Naive thymus-derived CD4-positive, alpha-beta T cell (primary cell): ENCODE measurements at regions not wholly inside any gene's neighbourhood (a gene's known extent, or its start where the extent isn't known, plus 50 kb on each side); places are given as distances from the start of the nearest gene placed in this dataset.
"Not testable (repeated sequence)": the region's sequence is repeated elsewhere in the genome, so short reads cannot be mapped to it uniquely, and the experiment has no call there.

Experiments
- ATAC-seq: fragments of 150-1000 bp; cut with Tn5 transposase; 2 replicates; pipeline ENCODE4 v1.10.0; 2021; ENCODE audit warnings: mild to moderate bottlenecking, moderate library complexity
- CTCF ChIA-PET: fragments of 350-600 bp; sonication (Branson Sonifier 250); formaldehyde crosslinking; loops from one replicate; lab custom pipeline; 2021; ENCODE audit warnings: antibody characterized with exemption; lab: Charles Lee
- POLR2A ChIA-PET: fragments of 350-600 bp; sonication (Branson Sonifier 250); formaldehyde crosslinking; loops from one replicate; lab custom pipeline; 2021; ENCODE audit warnings: antibody characterized with exemption, inconsistent platforms; lab: Charles Lee
- DNase-seq, 9 donors: peaks; one replicate each; pipeline versions ENCODE4 v3.0.0 to v3.0.0-alpha.2; 2020 to 2022; ENCODE audit warnings: mixed read lengths in 1 of 9
- H3K27ac ChIP-seq: one replicate; pipeline ENCODE4 v1.7.0; 2013; ENCODE audit warnings: mild to moderate bottlenecking, low read depth, low read length, moderate library complexity
- H3K27me3 ChIP-seq, 2 donors: one replicate each; pipeline ENCODE4 v1.7.0; 2013; ENCODE audit warnings: low read length in 2 of 2, mild to moderate bottlenecking in 2 of 2, moderate library complexity in 2 of 2; ENCODE audit not compliant: control insufficient read depth in 2 of 2, insufficient read depth in 2 of 2
- H3K36me3 ChIP-seq, 3 experiments: 1 replicate in 2 of 3; 2 replicates in 1 of 3; pipeline ENCODE4 v1.7.0; 2013; ENCODE audit warnings: low read length in 3 of 3, mild to moderate bottlenecking in 3 of 3, moderate library complexity in 1 of 3; ENCODE audit not compliant: insufficient read depth in 3 of 3, control insufficient read depth in 2 of 3
- H3K4me1 ChIP-seq, 2 donors: one replicate each; pipeline ENCODE4 v1.7.0; 2013; ENCODE audit warnings: low read length in 2 of 2, mild to moderate bottlenecking in 2 of 2, moderate library complexity in 1 of 2; ENCODE audit not compliant: control insufficient read depth in 2 of 2, insufficient read depth in 2 of 2
- H3K4me3 ChIP-seq: 2 replicates; pipeline ENCODE4 v1.7.0; 2013; ENCODE audit warnings: mild to moderate bottlenecking, low read length
- H3K9me3 ChIP-seq, 3 experiments: 1 replicate in 2 of 3; 2 replicates in 1 of 3; pipeline ENCODE4 v1.7.0; 2013; ENCODE audit warnings: low read length in 3 of 3; ENCODE audit not compliant: control insufficient read depth in 2 of 3
- H3K27ac Mint-ChIP-seq, 9 donors: one replicate each; pipeline ENCODE4 v1.8.0; 2020 to 2022; ENCODE audit warnings: mixed read lengths in 9 of 9, mild to moderate bottlenecking in 8 of 9, moderate library complexity in 5 of 9, inconsistent platforms in 2 of 9
- H3K27me3 Mint-ChIP-seq, 5 donors: one replicate each; pipeline ENCODE4 v1.8.0; 2021 to 2022; ENCODE audit warnings: mixed read lengths in 5 of 5, mild to moderate bottlenecking in 1 of 5
- H3K36me3 Mint-ChIP-seq, 5 donors: one replicate each; pipeline ENCODE4 v1.8.0; 2020 to 2022; ENCODE audit warnings: mixed read lengths in 5 of 5, mild to moderate bottlenecking in 3 of 5, inconsistent platforms in 1 of 5
- H3K4me1 Mint-ChIP-seq, 7 donors: one replicate each; pipeline ENCODE4 v1.8.0; 2020 to 2022; ENCODE audit warnings: mixed read lengths in 7 of 7, mild to moderate bottlenecking in 3 of 7, inconsistent platforms in 1 of 7
- H3K4me3 Mint-ChIP-seq, 10 donors: one replicate each; pipeline ENCODE4 v1.8.0; 2020 to 2022; ENCODE audit warnings: mild to moderate bottlenecking in 10 of 10, mixed read lengths in 10 of 10, moderate library complexity in 6 of 10, inconsistent platforms in 2 of 10
- H3K9me3 Mint-ChIP-seq, 11 donors: one replicate each; pipeline ENCODE4 v1.8.0; 2020 to 2022; ENCODE audit warnings: mixed read lengths in 11 of 11, mild to moderate bottlenecking in 4 of 11, inconsistent platforms in 1 of 11, moderate library complexity in 1 of 11
- intact Hi-C, 2 donors: fragments of 100-400 bp; cut with micrococcal nuclease; formaldehyde crosslinking; loops; one replicate each; pipeline ENCODE4 v1.15.1; 2023

DNA sequence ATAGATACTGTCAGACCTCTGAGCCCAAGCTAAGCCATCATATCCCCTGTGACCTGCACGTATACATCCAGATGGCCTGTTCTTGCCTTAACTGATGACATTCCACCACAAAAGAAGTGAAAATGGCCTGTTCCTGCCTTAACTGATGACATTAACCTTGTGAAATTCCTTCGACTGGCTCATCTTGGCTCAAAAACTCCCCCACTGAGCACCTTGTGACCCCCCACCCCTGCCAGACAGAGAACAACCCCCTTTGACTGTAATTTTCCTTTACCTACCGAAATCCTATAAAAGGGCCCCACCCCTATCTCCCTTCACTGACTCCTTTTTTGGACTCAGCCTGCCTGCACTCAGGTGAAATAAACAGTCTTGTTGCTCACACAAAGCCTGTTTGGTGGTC, 1114.2 kb downstream of the STIM2 start:
- H3K36me3 Mint-ChIP-seq, H3K27ac ChIP-seq, H3K36me3 ChIP-seq, H3K9me3 ChIP-seq, H3K27me3 ChIP-seq, ATAC-seq, DNase-seq, H3K27ac Mint-ChIP-seq, CTCF ChIA-PET, H3K4me3 Mint-ChIP-seq, H3K4me1 ChIP-seq, intact Hi-C loops, H3K4me3 ChIP-seq, H3K27me3 Mint-ChIP-seq, POLR2A ChIA-PET, H3K4me1 Mint-ChIP-seq: not testable (repeated sequence)
- H3K9me3 Mint-ChIP-seq, result peaks cover 6 to 25% (median 16%) of the 10 kb centered on the region in 11 donors

DNA sequence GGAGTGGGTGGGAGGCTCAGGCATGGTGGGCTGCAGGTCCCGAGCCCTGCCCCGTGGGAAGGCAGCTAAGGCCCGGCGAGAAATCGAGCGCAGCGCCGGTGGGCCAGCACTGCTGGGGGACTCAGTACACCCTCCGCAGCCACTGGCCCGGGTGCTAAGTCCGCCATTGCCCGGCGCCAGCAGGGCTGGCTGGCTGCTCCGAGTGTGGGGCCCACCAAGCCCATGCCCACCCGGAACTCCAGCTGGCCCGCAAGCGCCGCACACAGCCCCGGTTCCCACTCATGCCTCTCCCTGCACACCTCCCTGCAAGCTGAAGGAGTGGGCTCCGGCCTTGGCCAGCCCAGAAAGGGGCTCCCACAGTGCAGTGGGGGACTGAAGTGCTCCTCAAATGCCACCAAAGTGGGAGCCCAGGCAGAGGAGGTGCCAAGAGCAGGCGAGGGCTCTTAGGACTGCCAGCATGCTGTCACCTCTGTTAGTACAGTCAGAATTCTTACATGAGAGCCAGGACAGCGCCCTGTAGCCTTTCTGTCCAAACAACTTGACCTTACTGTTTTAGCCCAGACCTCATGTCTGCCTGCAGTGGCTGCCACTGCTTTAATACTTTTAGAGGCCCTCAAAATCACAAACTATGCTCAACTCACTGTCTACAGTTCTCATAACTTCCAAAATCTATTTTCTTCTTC, 1117.9 kb downstream of the STIM2 start:
- CTCF ChIA-PET, H3K4me1 ChIP-seq, H3K36me3 Mint-ChIP-seq, H3K9me3 ChIP-seq, H3K27ac Mint-ChIP-seq, H3K4me1 Mint-ChIP-seq, intact Hi-C loops, H3K4me3 ChIP-seq, ATAC-seq, H3K36me3 ChIP-seq, H3K27me3 Mint-ChIP-seq, H3K27me3 ChIP-seq, DNase-seq, H3K27ac ChIP-seq, POLR2A ChIA-PET, H3K4me3 Mint-ChIP-seq: not testable (repeated sequence)
- peaks cover 7 to 27% (median 19%) of the 10 kb centered on the region in 11 donors for H3K9me3 Mint-ChIP-seq

DNA sequence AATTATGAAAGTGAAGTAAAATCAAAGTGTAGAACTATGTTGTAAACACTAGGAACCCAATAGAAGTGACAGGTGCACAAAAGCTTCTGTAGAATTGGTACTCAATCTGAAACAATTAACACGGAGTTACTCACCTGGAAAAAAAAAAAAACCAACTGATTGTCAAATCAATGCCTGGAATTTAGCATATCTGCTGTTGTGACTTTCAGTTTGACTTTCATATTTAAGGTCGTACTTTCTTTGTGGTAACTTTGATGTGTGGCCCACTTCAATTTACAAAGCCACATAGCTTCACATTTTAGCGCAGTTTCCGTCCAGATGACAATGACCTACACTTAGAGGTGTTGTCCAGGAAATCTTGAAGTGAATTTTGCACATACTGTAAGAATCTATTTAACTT, 1124.9 kb downstream of the STIM2 start:
- Histone ChIP-seq H3K4me3 (no peak overlapping the region), H3K4me1 (no peaks in the 10 kb centered on the region), H3K27ac (no peak overlapping the region), H3K36me3 (no peaks in the 10 kb centered on the region), H3K27me3 (no peaks in the 10 kb centered on the region), H3K9me3 (no peaks in the 10 kb centered on the region)
- H3K27me3 Mint-ChIP-seq, result no peaks in the 10 kb centered on the region
- H3K9me3 Mint-ChIP-seq, result peaks cover 0 to 6% (median 2%) of the 10 kb centered on the region in 11 donors
- no peaks in the 10 kb centered on the region for H3K4me1 Mint-ChIP-seq
- no peak overlapping the region for H3K4me3 Mint-ChIP-seq
- H3K36me3 Mint-ChIP-seq, result no peaks in the 10 kb centered on the region
- DNase-seq (no peak), ATAC-seq (no peak)
- ChIA-PET CTCF (no interaction called here), POLR2A (no interaction called here)
- no peak overlapping the region for H3K27ac Mint-ChIP-seq
- intact Hi-C loops, result no loop called here

DNA sequence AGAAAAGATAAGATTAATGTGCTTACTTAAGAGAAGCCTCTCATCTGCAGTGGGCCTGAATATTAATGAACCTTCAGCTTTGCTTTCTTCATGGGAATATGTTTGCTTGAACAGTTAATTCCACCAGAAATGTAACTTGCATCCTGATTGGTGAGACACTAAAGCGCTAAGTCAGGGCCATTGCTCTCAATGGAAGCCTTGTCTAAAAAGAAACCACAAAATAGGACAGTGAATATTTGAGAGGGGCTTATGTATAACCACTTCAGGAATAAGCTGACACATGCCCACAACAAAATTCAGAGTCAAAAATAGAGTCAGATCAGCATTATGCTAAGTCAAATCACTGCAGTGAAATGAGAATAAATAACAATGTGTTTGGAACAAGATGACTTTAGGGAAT, 1125.8 kb downstream of the STIM2 start:
- no peaks in the 10 kb centered on the region for H3K27me3 Mint-ChIP-seq
- ATAC-seq (no peak), DNase-seq (no peak)
- intact Hi-C loops, result no loop called here
- Histone ChIP-seq H3K4me1 (no peaks in the 10 kb centered on the region), H3K27ac (no peak overlapping the region), H3K4me3 (no peak overlapping the region), H3K36me3 (no peaks in the 10 kb centered on the region), H3K9me3 (no peaks in the 10 kb centered on the region), H3K27me3 (no peaks in the 10 kb centered on the region)
- no peaks in the 10 kb centered on the region for H3K36me3 Mint-ChIP-seq
- ChIA-PET CTCF (no interaction called here), POLR2A (no interaction called here)
- no peak overlapping the region for H3K27ac Mint-ChIP-seq
- no peaks in the 10 kb centered on the region for H3K4me1 Mint-ChIP-seq
- H3K4me3 Mint-ChIP-seq, result no peak overlapping the region
- peaks cover 0 to 6% (median 0%) of the 10 kb centered on the region in 11 donors for H3K9me3 Mint-ChIP-seq

DNA sequence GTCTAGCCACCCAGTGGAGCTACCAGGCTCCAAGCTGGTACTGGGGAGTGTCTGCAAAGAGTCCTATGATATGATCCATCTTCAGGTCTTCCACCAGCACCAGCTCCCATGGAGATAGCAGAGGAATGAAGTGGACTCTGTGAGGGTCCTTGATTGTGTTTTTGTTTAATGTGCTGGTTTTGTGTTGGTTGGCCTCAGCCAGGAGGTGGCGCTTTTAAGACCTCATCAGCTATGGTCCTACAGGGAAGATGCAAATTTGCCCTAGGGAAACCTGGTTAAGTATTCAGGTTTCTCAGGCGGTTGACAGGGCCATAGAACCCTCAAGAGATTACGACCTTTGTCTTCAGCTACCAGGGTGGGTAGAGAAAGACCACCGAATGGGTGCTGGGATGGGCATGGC, 1141.1 kb downstream of the STIM2 start:
- no peaks in the 10 kb centered on the region for H3K27me3 Mint-ChIP-seq
- H3K4me1 ChIP-seq, result no peaks in the 10 kb centered on the region
- CTCF ChIA-PET, result no interaction called here
- DNase-seq, result no peak
- no peaks in the 10 kb centered on the region for H3K27me3 ChIP-seq
- H3K4me3 ChIP-seq, result no peak overlapping the region
- H3K9me3 ChIP-seq, result no peaks in the 10 kb centered on the region
- no peaks in the 10 kb centered on the region for H3K4me1 Mint-ChIP-seq
- H3K4me3 Mint-ChIP-seq, result no peak overlapping the region
- H3K36me3 ChIP-seq, result no peaks in the 10 kb centered on the region
- intact Hi-C loops, result no loop called here
- POLR2A ChIA-PET, result no interaction called here
- ATAC-seq, result no peak
- no peak overlapping the region for H3K27ac ChIP-seq
- H3K9me3 Mint-ChIP-seq, result peaks cover 0 to 28% (median 3%) of the 10 kb centered on the region in 11 donors
- peaks cover 0 to 3% (median 0%) of the 10 kb centered on the region in 5 donors for H3K36me3 Mint-ChIP-seq
- H3K27ac Mint-ChIP-seq, result no peak overlapping the region

DNA sequence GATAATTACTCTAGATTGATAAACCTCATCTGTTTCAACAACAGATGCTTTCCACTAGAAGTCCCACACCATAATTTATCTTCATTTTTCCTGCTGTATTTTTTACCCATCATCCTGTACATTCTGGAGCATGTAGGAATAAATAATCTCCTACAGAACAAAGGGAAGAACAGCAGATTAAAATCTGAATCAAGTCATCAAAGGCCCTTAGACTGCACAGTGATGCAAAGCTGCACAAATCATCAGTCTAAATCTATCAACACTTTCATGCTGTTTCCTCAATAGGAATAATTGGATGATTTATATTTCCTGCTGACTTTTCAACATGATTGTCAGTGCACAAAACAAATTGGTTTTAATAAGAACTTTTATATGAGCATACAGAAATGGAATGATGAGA, 1143.9 kb downstream of the STIM2 start:
- Mint-ChIP-seq H3K4me1 (no peaks in the 10 kb centered on the region), H3K9me3 (peaks cover 0 to 17% (median 2%) of the 10 kb centered on the region in 11 donors), H3K27ac (no peak overlapping the region), H3K27me3 (no peaks in the 10 kb centered on the region), H3K4me3 (no peak overlapping the region), H3K36me3 (peaks cover 0 to 3% (median 0%) of the 10 kb centered on the region in 5 donors)
- H3K4me1 ChIP-seq, result no peaks in the 10 kb centered on the region
- DNase-seq (no peak), ATAC-seq (no peak)
- CTCF ChIA-PET, result no interaction called here
- H3K9me3 ChIP-seq, result no peaks in the 10 kb centered on the region
- no peaks in the 10 kb centered on the region for H3K27me3 ChIP-seq
- POLR2A ChIA-PET, result no interaction called here
- no peak overlapping the region for H3K4me3 ChIP-seq
- H3K36me3 ChIP-seq, result no peaks in the 10 kb centered on the region
- no peak overlapping the region for H3K27ac ChIP-seq
- intact Hi-C loops, result no loop called here

DNA sequence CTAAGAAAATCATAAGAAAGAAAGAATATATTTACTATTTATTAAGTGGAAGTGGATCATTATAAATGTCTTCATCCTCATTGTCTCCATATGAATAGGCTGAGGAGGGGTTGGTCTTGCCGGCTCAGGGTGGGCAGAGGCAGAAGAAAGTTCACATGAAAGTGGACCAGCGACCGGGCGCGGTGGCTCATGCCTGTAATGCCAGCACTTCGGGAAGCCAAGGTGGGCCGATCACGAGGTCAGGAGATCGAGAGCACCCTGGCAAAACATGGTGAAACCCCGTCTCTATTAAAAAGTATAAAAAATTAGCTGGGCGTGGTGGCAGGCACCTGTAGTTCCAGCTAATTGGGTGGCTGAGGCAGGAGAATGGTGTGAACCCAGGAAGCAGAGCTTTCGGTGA, 1145.4 kb downstream of the STIM2 start:
- Mint-ChIP-seq H3K4me1 (no peaks in the 10 kb centered on the region), H3K27me3 (no peaks in the 10 kb centered on the region), H3K27ac (no peak overlapping the region), H3K36me3 (peaks cover 0 to 3% (median 0%) of the 10 kb centered on the region in 5 donors), H3K9me3 (peaks cover 0 to 11% (median 2%) of the 10 kb centered on the region in 11 donors), H3K4me3 (no peak overlapping the region)
- no peak overlapping the region for H3K4me3 ChIP-seq
- no peaks in the 10 kb centered on the region for H3K36me3 ChIP-seq
- ATAC-seq (no peak), DNase-seq (no peak)
- intact Hi-C loops, result no loop called here
- CTCF ChIA-PET, result no interaction called here
- no peaks in the 10 kb centered on the region for H3K4me1 ChIP-seq
- no peak overlapping the region for H3K27ac ChIP-seq
- POLR2A ChIA-PET, result no interaction called here
- no peaks in the 10 kb centered on the region for H3K9me3 ChIP-seq
- H3K27me3 ChIP-seq, result no peaks in the 10 kb centered on the region
